H9 (cell line): ENCODE measurements at regions not wholly inside any gene's neighbourhood (a gene's known extent, or its start where the extent isn't known, plus 50 kb on each side); places are given as distances from the start of the nearest gene placed in this dataset.

Source experiments
- DNase-seq: peaks from one replicate; pipeline ENCODE4 v3.0.0-alpha.2; 2017
- H2AFZ ChIP-seq: one replicate; pipeline ENCODE4 v1.6.1; 2013; ENCODE audit warnings: mild to moderate bottlenecking, low read length, control low read depth, moderate library complexity
- H2AK5ac ChIP-seq: 2 replicates; pipeline ENCODE4 v1.6.1; 2013; ENCODE audit warnings: low read length, control low read depth, mixed read lengths; ENCODE audit not compliant: insufficient read length
- H2BK120ac ChIP-seq: one replicate; pipeline ENCODE4 v1.6.1; 2013; ENCODE audit warnings: low read depth, mild to moderate bottlenecking, low read length, control low read depth, inconsistent platforms; ENCODE audit not compliant: poor library complexity, severe bottlenecking
- H2BK12ac ChIP-seq: 2 replicates; pipeline ENCODE4 v1.6.1; 2013; ENCODE audit warnings: low read length, control low read depth, mixed read lengths, low read depth; ENCODE audit not compliant: insufficient read length
- H2BK15ac ChIP-seq: 2 replicates; pipeline ENCODE4 v1.6.1; 2013; ENCODE audit warnings: low read depth, low read length, control low read depth
- H2BK20ac ChIP-seq: one replicate; pipeline ENCODE4 v1.6.1; 2013; ENCODE audit warnings: low read depth, mild to moderate bottlenecking, low read length, control low read depth, inconsistent platforms; ENCODE audit not compliant: poor library complexity, severe bottlenecking
- H2BK5ac ChIP-seq: 2 replicates; pipeline ENCODE4 v1.6.1; 2013; ENCODE audit warnings: low read length, control low read depth, mixed read lengths; ENCODE audit not compliant: insufficient read length
- H3K14ac ChIP-seq: 2 replicates; pipeline ENCODE4 v1.6.1; 2013; ENCODE audit warnings: low read length, control low read depth; ENCODE audit not compliant: insufficient read depth
- H3K18ac ChIP-seq: 2 replicates; pipeline ENCODE4 v1.6.1; 2013; ENCODE audit warnings: low read depth, mild to moderate bottlenecking, mixed read lengths, low read length, control low read depth; ENCODE audit not compliant: insufficient read length
- H3K23ac ChIP-seq: 2 replicates; pipeline ENCODE4 v1.6.1; 2013; ENCODE audit warnings: low read length, control low read depth, mixed read lengths, low read depth; ENCODE audit not compliant: insufficient read length
- H3K23me2 ChIP-seq: 2 replicates; pipeline ENCODE4 v1.6.1; 2013; ENCODE audit warnings: low read depth, mild to moderate bottlenecking, mixed read lengths, low read length, control low read depth; ENCODE audit not compliant: insufficient read length, poor library complexity, severe bottlenecking
- H3K27ac ChIP-seq: 2 replicates; pipeline ENCODE4 v1.5.1; 2013; ENCODE audit warnings: low read length, control low read depth, mixed read lengths, low read depth; ENCODE audit not compliant: insufficient read length
- H3K27me3 ChIP-seq: 2 replicates; pipeline ENCODE4 v1.6.1; 2013; ENCODE audit warnings: low read length, control low read depth, inconsistent platforms; ENCODE audit not compliant: insufficient read depth
- H3K4ac ChIP-seq: 2 replicates; pipeline ENCODE4 v1.6.1; 2013; ENCODE audit warnings: low read depth, mild to moderate bottlenecking, control low read depth, inconsistent platforms, low read length, moderate library complexity
- H3K4me1 ChIP-seq: 2 replicates; pipeline ENCODE4 v1.6.1; 2013; ENCODE audit warnings: low read length, control low read depth, inconsistent platforms; ENCODE audit not compliant: insufficient read depth
- H3K4me2 ChIP-seq: 2 replicates; pipeline ENCODE4 v1.6.1; 2013; ENCODE audit warnings: low read length, control low read depth, mixed read lengths; ENCODE audit not compliant: insufficient read length, insufficient read depth
- H3K56ac ChIP-seq: 2 replicates; pipeline ENCODE4 v1.6.1; 2013; ENCODE audit warnings: low read depth, mild to moderate bottlenecking, mixed read lengths, low read length, control low read depth; ENCODE audit not compliant: insufficient read length
- H3K79me1 ChIP-seq: 2 replicates; pipeline ENCODE4 v1.6.1; 2013; ENCODE audit warnings: low read depth, mild to moderate bottlenecking, moderate library complexity, low read length, control low read depth, inconsistent platforms; ENCODE audit not compliant: insufficient read depth, poor library complexity, severe bottlenecking
- H3K79me2 ChIP-seq: 2 replicates; pipeline ENCODE4 v1.6.1; 2013; ENCODE audit warnings: low read length, control low read depth, inconsistent platforms; ENCODE audit not compliant: insufficient read depth
- H3K9ac ChIP-seq: 2 replicates; pipeline ENCODE4 v1.6.1; 2013; ENCODE audit warnings: low read length, control low read depth, mixed read lengths; ENCODE audit not compliant: insufficient read length; ENCODE audit errors: extremely low read depth
- H3K9me3 ChIP-seq: one replicate; pipeline ENCODE4 v1.6.1; 2013; ENCODE audit warnings: low read depth, low read length, inconsistent platforms; ENCODE audit not compliant: control insufficient read depth
- H3T11ph ChIP-seq: one replicate; pipeline ENCODE4 v1.6.1; 2013; ENCODE audit warnings: mild to moderate bottlenecking, low read length, control low read depth, inconsistent platforms
- H4K20me1 ChIP-seq: one replicate; pipeline ENCODE4 v1.6.1; 2013; ENCODE audit not compliant: control insufficient read depth, insufficient read length, insufficient read depth
- H4K5ac ChIP-seq: 2 replicates; pipeline ENCODE4 v1.6.1; 2013; ENCODE audit warnings: low read depth, mild to moderate bottlenecking, mixed read lengths, low read length, control low read depth; ENCODE audit not compliant: insufficient read length
- H4K8ac ChIP-seq: replicated peaks from 2 replicates; pipeline ENCODE4 v1.6.1; 2013; ENCODE audit warnings: low read length, control low read depth, mixed read lengths, low read depth; ENCODE audit not compliant: insufficient read length
- H4K91ac ChIP-seq: 2 replicates; pipeline ENCODE4 v1.6.1; 2013; ENCODE audit warnings: low read depth, mild to moderate bottlenecking, moderate library complexity, mixed read lengths, low read length, control low read depth; ENCODE audit not compliant: insufficient read length
- H3K27ac Mint-ChIP-seq, 3 experiments: 2 replicates in 2 of 3; 3 replicates in 1 of 3; pipeline ENCODE4 v1.8.0; 2020 to 2021; ENCODE audit warnings: mixed read lengths in 3 of 3, mild to moderate bottlenecking in 1 of 3, moderate library complexity in 1 of 3
- H3K27me3 Mint-ChIP-seq: 2 replicates; pipeline ENCODE4 v1.8.0; 2021; ENCODE audit warnings: low read depth, mild to moderate bottlenecking, moderate library complexity, mixed read lengths
- H3K36me3 Mint-ChIP-seq, 3 experiments: 2 replicates in 2 of 3; 3 replicates in 1 of 3; pipeline ENCODE4 v1.8.0; 2020 to 2021; ENCODE audit warnings: low read depth in 3 of 3, mixed read lengths in 3 of 3; ENCODE audit not compliant: insufficient read depth in 1 of 3
- H3K4me1 Mint-ChIP-seq, 2 experiments: 2 replicates each; pipeline ENCODE4 v1.8.0; 2020; ENCODE audit warnings: mixed read lengths in 2 of 2
- H3K4me3 Mint-ChIP-seq, 2 experiments: 2 replicates in 1 of 2; 3 replicates in 1 of 2; pipeline ENCODE4 v1.8.0; 2020 to 2021; ENCODE audit warnings: mild to moderate bottlenecking in 2 of 2, mixed read lengths in 2 of 2, moderate library complexity in 1 of 2
- H3K9me3 Mint-ChIP-seq, 2 experiments: 2 replicates in 1 of 2; 3 replicates in 1 of 2; pipeline ENCODE4 v1.8.0; 2020; ENCODE audit warnings: mild to moderate bottlenecking in 2 of 2, mixed read lengths in 2 of 2, moderate library complexity in 1 of 2
- CTCF ChIP-seq: fragments of 200-600 bp; sonication (generic); conservative IDR thresholded peaks from 3 replicates; pipeline ENCODE4 v1.8.0; 2021; ENCODE audit warnings: antibody characterized with exemption, mild to moderate bottlenecking
- WGBS: extraction: QIAGEN DNeasy Blood & Tissue Kit; methylation state at CpG from one replicate; pipeline ENCODE4 v1.1.7; 2013; ENCODE audit warnings: missing lambda C conversion rate, low lambda C conversion rate, mixed read lengths; ENCODE audit not compliant: insufficient read length; ENCODE audit errors: extremely low coverage; 5-methylcytosine and 5-hydroxymethylcytosine counted together

DNA sequence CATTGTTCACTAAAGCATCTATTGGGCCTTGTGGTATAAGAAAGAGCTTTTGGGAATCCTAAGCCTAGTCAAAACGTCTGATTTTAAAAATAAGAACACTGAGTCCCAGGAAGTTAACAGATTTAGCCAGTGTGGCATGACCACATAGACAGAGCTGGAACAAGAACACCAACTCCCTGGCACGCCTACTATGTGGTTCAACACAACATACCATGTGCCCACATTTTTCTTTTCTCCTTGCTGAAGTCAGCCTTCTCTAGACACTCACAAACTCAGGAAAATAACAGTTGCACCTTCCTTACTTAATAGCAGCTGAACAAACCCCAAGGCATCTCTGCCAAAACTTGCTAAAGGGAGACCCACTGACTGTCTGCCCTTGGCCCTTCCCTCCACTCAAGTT lies 124.8 kb downstream of the C1D start:
- Histone ChIP-seq H2BK120ac (no peak overlapping the region), H3K79me1 (no peaks in the 10 kb centered on the region), H2BK12ac (no peak overlapping the region), H3K4ac (no peak overlapping the region), H2BK5ac (no peak overlapping the region), H3K27me3 (no peaks in the 10 kb centered on the region), H4K8ac (no peak overlapping the region), H3K4me1 (no peaks in the 10 kb centered on the region), H2AK5ac (no peak overlapping the region), H3K9me3 (no peaks in the 10 kb centered on the region), H2AFZ (no peak overlapping the region), H3K79me2 (no peaks in the 10 kb centered on the region), H3K56ac (no peak overlapping the region), H2BK20ac (no peak overlapping the region), H3K9ac (no peak overlapping the region), H3T11ph (no peak overlapping the region), H4K5ac (no peak overlapping the region), H3K27ac (no peak overlapping the region), H3K4me2 (no peak overlapping the region), H3K23me2 (no peaks in the 10 kb centered on the region), H3K18ac (no peak overlapping the region), H4K20me1 (no peaks in the 10 kb centered on the region), H2BK15ac (no peak overlapping the region), H3K14ac (no peak overlapping the region), H3K23ac (no peak overlapping the region), H4K91ac (no peak overlapping the region)
- TF ChIP-seq CTCF = no peak
- Mint-ChIP-seq H3K27ac (no peak overlapping the region), H3K27me3 (peaks cover 19% of the 10 kb centered on the region), H3K4me3 (no peak overlapping the region), H3K4me1 (no peaks in the 10 kb centered on the region; a peak in 1 of 4 replicates), H3K9me3 (peaks cover 7% of the 10 kb centered on the region in 2 experiments; a peak in 4 of 5 replicates), H3K36me3 (0 out of 7 replicates have a peak, but pooled peaks cover 0 to under 1% (median 0%) of the 10 kb centered on the region in 3 experiments)
- no peak for DNase-seq
- no CpG with 5 or more reads among the region's 2 CpGs for WGBS
